ENCODE measurements at regions not wholly inside any gene's neighbourhood (a gene's known extent, or its start where the extent isn't known, plus 50 kb on each side); places are given as distances from the start of the nearest gene placed in this dataset.

DNA sequence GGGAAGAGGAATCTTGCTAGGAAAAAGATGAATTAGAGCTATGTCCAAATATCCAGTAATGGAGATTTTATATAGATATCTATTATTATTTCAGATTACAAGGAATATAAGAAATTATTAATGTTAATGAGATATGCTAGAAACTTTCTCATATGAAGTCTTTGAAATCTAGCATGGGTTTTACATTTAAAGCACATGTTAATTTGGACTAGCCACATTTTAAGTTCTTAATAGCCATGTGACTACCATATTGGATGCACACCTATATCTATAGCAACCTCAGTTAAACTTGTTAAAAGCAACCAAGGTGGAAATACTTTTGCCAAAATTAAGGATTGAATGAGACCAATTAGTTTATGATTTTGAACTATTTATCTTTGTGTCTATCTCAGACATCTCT is 86.7 kb upstream of the CNTNAP4 start:
- DNase-seq: no peak

DNA sequence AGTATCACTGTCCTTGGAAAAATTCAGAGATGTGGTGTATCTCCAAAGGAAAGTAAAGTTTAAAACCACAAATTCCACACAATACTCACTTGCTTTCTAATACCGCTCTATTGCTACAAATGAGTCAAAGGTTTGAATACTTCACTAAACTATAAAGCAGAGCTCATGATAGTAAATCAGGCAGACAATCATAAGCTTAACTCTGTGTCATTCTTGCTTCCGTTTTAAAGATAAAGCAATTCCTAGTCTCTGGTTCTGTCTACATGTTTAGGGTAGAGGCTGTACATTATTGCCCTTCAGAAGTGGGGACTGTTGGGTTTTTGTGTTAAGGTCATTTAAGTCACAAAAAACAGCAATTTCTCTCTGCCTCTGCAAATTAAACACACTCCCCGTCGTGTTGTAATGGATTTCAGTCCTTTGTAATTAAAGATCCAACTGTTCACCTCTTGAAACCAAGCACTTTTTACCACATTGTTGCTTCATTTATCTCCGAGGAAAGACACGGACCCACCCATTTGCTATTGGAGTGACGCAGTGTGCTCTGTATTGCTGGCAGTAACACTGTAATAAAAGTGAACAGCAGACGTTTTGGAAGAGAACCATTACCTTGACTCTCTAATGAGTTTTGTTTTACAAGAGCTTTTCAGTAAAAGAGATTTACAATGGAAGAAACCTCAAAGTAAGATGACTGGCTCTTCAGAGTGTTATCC is 83.1 kb upstream of the CNTNAP4 start:
- no peak for DNase-seq

DNA sequence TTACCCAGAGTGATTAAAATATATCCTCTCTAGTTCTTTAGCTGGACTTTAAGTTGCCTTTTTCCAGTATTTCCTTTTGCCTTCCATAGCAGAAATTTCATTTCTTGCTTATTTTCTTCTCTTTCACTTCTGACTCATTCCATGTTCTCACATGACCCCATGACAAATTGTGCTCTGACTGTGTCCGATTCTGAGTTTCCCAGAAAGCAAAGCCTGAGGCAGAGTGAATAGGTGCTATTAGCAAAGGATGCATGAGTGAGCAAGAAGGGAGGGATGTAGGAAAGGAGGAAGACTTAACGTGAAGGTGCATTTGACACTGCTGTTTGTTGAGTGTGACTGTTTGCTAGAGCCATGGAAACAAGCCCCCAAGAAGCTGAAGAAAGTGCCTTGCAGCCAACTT is 82.6 kb upstream of the CNTNAP4 start:
- DNase-seq: no peak

DNA sequence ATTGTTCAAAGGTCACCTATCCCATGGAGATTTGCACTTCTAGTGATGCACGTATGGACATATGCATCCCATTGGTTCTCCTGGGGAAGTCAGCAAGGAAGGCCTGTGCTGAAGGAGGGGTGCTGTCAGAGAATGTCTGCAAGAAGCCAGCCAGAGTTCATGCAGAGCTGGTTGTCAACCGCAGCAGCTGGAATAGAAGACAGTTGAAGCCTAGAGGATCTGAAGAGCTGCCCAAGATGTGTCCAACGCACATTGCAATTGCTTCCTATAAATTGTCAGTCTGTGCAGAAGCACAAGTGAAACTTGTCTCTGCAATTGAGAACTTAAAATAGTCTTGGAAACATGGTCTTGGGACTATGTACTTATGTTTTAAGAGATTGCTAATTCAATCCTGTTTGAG is 82.1 kb upstream of the CNTNAP4 start:
- no peak for DNase-seq

DNA sequence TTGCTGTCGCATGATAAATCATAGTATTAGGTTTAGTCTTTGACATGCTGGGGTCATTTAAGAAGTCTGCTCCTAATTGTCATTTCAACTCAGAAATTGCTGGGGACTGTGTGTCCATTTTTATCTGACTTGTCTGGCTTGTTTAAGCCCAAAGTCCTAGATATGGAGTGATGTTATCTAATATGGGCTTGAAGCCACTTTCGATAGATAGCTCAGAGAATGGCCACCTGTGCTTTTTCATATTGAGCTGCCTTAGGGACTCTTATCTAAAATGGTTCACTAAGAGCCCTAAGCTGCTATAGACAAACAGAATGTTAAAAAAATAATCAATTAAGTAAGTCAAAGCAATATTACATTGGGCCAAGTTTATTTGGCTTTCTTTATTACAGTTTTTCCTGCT is 81.6 kb upstream of the CNTNAP4 start:
- no peak for DNase-seq

DNA sequence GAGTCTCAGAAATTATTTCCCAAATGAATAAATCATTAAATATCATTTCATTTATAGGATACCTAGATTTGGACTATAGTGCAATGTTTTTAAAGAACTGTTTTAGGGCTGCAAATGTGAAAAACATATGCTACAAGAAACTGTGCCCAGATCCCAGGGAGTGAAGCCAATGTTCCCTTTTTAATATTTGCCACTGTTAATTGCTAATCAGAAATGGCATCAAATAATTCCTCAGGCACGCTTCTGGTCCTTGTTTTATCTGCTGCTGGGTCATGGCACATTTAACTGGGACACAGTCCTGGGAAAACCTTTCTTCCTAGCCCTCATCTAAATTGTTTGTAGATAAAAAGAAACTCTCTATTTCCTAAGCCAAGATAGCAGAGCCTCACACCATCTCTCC is 79.3 kb upstream of the CNTNAP4 start:
- no peak for DNase-seq

DNA sequence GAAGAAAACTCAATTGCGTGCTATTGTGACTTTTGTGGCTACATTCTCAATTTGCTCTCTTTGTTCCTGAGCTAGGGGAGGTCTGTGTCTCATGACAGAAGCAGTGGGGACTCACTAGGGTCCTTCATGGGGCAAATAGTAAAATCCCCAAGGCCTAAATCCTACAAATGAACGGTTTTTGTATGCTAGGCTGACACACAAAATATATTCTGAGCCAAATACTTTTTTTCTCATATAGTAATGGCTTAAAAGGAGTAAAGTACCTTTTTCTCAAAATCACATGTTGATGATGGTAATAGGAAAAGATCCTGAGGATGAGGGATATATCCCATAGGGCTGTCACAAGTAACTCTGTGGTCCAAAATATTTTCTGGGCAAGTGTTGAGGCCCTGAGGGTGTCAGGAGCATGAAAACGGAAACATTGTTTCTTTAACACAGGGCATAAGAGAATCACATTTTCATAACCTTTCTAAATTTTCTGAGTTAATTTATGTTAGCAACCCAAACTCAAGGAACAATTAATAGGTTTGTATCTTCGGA is 77.5 kb upstream of the CNTNAP4 start:
- no peak for DNase-seq

DNA sequence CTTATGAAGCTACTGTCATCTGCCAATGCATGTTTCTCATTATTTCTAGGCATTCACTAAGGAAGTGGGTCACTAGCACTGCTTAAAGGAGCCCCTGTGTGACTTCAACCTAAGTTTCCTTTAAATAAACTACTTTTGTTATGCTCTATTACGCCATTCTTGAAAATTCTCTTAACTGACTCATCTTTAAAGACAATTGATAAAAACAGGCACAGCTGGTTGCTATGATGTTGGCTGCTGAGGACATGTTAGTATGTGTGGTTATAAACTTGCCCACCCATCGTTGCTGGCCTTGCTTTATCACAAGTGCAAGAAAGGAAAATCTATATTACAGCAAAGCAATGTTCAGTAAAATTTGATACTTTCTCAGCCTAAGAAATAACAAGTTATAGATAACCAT is 75.8 kb upstream of the CNTNAP4 start:
- no peak for DNase-seq

DNA sequence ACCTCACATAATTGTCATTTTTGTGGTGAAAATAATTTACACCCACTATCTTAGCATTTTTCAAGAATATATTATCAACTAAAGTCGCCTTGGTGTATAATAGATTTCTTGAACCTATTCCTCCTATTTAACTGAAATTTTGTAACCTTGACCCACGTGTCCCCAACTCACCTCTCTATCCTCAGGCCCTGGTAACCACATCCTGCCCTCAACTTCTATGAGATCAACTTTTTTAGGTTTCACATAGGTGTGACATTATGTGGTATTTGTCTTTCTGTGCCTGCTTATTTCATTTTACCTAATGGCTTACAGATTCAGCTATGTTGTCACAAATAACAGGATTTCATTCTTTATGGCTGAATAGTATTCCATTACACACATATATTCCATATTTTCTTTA is 73.0 kb upstream of the CNTNAP4 start:
- DNase-seq: no peak

DNA sequence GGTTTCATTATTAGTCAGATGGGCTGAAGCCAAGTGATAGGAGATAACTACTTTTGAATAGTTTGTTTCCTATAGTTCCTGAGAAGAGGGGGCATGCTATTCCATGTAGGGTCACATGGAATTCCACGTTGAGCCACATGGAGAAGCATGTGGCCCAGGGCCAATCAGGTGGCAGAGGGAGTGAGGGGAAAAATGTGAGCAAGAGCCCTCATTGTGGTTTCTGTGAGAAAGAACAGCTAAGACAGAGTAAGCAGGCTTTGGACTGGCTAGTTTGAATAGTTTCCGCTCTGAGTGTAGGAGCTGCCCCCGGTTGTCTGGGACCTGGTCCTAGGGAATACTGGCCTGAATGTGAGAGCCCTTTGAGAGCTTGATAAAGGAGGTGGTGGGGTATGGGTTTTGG is 69.9 kb upstream of the CNTNAP4 start:
- DNase-seq: no peak

DNA sequence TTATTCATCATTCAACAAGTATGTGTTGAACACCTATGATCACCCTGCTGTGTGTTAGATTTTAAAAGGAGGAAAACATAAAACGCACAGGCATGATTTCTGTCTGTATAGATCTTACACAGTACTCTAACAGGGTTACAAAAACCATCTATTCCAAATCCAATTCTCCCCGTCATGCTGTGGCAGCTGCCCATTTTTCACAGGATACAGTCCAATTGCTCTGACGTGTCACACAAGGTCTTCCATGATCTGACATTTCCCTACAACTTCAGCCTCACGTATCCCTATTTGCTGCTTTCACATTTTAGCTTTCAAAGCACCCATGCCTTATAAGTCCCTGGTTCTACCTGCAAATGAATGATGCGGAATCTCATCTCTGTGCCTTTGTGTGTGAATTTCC is 67.0 kb upstream of the CNTNAP4 start:
- no peak for DNase-seq

DNA sequence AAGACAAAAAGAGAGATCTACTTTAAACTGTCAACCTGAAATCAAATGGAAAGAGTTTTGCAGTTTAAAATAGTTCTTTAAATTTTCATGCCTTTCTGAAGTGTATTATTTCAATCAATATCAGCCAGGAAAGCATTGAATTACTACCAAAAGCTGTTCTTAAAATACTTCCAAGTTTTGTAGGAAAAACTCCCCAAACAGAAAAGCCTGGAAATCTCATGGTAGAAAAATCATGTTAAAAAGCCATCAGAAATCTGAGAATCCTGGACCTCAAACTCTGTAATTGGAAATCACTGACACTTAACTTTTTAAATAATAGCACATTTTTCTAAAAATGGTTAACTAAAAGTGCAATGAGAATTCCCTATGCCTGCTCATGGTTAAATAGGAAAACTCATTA is 63.3 kb upstream of the CNTNAP4 start:
- DNase-seq: no peak

DNA sequence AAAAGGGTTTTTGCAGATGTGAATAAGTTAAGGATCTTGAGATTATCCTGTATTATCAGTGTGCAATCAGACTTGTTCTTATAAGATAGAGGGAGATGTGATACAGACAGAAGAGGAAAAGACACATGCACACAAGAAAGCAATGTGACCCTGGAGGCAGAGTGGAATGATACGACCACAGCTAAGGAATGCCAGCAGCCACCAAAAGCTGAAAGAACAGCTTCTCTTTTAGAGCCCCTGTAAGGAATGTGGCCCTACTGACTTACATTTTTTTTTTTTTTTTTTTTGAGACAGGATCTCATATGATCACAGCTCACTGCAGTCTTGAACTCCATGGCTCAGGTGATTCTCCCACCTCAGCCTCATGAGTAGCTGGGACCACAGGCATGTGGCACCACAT is 62.3 kb upstream of the CNTNAP4 start:
- no peak for DNase-seq

DNA sequence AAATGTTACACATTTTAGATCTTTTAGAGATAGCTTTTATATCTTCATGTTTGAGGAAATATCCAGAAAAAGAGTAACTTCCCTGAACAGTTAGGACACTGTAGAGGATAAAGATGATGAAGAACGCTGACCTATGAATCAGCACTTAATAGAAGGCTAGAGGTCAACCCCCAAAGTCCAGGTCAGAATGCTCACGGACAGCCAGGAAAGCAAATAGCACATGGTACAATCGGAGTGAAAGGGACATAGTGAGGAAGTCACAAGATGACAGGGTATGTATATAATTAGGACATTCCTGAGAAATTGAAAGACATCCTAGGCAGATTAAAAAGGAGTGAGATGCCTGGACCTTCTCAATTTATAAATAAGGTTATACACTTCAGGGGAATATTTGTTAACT is 55.1 kb upstream of the CNTNAP4 start:
- no peak for DNase-seq

DNA sequence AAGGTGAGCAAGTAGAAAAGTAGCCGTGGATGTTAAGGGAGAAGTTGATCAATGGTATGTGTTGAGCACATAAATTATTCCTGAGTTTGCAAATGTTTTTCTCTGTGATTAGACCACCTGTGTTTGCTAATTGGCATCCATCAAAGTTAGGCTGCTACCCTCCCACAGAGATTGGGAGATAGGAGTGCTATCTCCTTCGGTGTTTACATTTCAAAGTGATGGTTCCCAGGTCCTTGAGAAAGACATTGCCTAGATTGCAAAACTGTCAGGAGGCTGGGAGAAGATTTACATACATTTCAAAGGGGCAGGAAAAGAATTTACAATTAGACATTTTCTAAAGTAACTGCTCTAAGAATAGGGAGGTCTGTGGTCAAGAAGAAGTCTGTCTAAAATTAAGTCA is 54.3 kb upstream of the CNTNAP4 start:
- DNase-seq: no peak

DNA sequence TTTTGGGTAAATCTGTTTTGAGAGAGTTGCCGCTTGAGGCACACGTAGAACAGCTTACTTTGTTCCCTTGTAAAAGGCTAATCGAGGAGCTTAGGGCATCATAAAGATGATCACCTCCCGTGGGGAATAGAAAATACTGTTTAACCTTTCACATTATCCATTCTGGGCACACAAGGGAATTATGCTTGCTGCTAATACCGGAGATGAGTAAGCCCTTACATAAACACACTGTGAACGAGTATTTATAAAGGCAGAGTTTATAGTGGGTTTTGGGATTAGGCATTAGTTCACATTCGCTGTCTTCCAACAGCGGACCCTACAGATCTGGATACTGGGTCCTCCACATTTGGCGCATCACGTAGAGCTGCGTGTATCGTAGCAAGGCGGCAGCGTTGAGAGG is 51.2 kb upstream of the CNTNAP4 start:
- no peak for DNase-seq

DNA sequence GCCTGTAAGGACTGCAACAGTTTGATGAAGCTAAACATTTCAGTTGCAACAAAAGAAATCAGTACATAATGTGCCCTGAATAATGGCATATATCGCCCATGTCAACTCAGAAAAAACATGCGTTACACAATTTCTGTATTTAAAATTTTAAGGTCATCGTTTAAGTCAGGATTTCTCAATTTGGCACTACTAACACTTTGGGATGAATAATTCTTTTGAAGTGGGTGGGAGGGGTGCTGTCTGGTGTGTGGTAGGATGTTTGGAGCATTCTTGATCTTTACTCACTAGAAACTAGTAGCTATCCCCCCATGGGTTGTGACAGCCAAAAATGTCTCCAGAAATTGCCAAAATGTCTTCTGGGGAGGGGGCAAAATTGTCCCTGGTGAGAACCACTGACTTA is 50.7 kb upstream of the CNTNAP4 start:
- no peak for DNase-seq
